Uterus (tissue), 2 donors: ENCODE measurements at regions not wholly inside any gene's neighbourhood (a gene's known extent, or its start where the extent isn't known, plus 50 kb on each side); places are given as distances from the start of the nearest gene placed in this dataset.

Experiments
- POLR2A ChIP-seq, 2 donors: fragments of 450-650 bp; IDR thresholded peaks; one replicate each; pipeline ENCODE4 v1.6.1; 2016; ENCODE audit warnings: antibody characterized with exemption in 2 of 2, mild to moderate bottlenecking in 1 of 2, moderate library complexity in 1 of 2
- TF ChIP-seq, protein P1 (sequence below), 4 experiments: fragments of 200-600 bp in 2 of 4; fragments of 450-650 bp in 2 of 4; sonication (generic) in 2 of 4; IDR thresholded peaks; one replicate each; pipeline ENCODE4 v1.5.1; 2016 to 2019; ENCODE audit warnings: antibody characterized with exemption in 4 of 4, mild to moderate bottlenecking in 2 of 4, moderate library complexity in 1 of 4

DNA sequence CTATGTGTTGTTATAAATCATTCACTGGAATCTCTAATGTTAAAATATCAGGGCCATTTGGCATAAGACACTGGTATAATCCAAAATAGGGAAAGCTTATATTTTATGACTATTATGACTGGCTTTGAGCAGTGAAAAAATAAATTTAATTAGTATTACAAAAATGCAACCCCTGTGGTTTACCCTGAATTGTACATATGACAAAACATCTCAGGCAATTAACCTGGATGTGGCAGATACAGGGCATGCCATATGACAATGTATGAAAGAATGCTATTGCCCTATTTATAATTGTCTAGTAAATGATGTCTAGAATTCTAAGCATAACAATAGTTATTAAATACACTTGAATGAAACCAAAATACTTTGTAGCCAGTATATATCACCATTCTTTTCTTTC lies 532.5 kb upstream of the ADGRL4 start:
- TF ChIP-seq, protein P1, sequence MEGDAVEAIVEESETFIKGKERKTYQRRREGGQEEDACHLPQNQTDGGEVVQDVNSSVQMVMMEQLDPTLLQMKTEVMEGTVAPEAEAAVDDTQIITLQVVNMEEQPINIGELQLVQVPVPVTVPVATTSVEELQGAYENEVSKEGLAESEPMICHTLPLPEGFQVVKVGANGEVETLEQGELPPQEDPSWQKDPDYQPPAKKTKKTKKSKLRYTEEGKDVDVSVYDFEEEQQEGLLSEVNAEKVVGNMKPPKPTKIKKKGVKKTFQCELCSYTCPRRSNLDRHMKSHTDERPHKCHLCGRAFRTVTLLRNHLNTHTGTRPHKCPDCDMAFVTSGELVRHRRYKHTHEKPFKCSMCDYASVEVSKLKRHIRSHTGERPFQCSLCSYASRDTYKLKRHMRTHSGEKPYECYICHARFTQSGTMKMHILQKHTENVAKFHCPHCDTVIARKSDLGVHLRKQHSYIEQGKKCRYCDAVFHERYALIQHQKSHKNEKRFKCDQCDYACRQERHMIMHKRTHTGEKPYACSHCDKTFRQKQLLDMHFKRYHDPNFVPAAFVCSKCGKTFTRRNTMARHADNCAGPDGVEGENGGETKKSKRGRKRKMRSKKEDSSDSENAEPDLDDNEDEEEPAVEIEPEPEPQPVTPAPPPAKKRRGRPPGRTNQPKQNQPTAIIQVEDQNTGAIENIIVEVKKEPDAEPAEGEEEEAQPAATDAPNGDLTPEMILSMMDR (IDR thresholded peaks at IDR 0.05), result no peak
- TF ChIP-seq POLR2A (IDR thresholded peaks at IDR 0.05), result no peak
